NCI-H69 (cell line): ENCODE measurements at regions not wholly inside any gene's neighbourhood (a gene's known extent, or its start where the extent isn't known, plus 50 kb on each side); places are given as distances from the start of the nearest gene placed in this dataset.

Source experiments
- DNase-seq: peaks from one replicate; lab custom pipeline; 2025; lab: John Stamatoyannopoulos, UW

DNA sequence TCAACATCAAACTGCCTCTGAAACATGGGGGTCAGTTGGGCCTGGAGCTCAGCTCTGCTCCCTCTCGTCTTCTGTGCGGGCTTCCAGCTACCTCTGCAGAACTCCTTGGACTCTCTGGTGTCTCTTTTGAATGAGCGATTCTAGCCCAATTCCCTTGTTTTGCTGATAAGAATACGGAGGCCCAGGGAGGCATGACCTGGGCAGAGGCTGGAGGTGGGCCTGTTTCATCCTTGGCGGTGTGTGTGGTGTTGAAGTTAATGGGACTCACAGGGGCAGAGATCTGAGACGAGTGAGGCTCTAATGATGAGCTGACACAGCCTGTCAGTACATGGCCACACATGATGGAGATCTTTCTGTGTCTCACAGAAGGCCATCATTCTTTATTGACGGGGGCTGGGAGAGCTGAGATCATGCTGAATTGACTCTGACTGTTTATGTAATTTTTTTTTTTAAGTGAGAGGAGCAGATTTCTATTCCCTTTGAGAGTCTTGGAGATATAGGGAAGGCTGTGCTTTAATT, 134.5 kb downstream of the URB2 start:
- no peak for DNase-seq

DNA sequence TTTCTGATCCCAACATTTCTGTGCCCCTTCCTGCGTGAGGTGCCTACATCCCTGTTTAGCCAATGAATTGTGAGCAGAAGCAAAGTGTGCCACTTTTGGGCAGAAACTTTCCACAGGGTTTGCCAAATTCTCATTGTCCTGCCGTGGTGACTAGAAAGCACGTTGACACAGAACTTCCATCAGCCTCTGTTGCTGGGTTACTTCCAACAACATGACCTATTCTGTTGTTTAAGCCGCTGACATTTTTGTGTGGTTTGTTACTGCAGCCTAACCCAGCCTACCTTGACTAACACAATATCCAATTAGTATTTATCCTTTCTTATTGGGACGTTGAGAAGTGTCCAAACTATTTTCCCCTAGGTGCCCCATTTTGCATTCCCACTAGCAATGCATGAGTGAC, 136.8 kb downstream of the URB2 start:
- no peak for DNase-seq

DNA sequence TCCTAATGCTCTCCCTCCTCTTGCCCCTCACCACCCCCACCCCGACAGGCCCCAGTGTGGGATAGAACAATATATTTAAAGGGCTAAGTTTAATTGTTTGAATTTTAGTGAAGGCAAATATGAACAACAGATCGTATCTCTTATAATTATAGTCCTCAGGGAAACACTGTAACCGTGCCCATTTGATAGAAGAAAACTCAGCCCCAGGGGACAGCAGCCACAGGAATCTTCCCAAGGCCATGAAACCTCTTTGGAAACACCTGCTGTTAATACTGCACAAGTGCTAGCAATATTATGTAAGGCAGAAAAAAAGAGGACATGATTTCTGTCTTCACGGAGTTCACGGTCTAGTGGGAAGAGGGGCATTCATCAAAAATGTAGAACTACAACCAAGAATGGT, 142.2 kb downstream of the URB2 start:
- DNase-seq, result peak; percentile 97

DNA sequence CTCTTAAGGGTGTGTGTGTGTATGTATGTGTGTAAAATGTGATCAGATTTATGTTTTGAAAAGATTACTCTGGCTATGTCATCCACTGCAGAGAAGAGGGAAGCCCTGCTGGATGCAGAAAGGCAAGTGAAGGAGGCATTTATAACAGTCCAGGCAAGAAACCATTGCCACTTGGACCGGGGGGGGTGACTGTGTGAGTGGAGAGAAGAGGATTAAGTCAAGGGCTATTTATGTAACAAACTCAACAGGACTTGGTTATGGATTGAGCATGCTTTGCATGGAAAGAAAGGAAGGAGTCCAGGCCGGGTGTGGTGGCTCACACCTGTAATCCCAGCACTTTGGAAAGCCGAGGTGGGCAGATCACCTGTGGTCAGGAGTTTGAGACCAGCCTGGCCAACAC, 143.0 kb downstream of the URB2 start:
- no peak for DNase-seq

DNA sequence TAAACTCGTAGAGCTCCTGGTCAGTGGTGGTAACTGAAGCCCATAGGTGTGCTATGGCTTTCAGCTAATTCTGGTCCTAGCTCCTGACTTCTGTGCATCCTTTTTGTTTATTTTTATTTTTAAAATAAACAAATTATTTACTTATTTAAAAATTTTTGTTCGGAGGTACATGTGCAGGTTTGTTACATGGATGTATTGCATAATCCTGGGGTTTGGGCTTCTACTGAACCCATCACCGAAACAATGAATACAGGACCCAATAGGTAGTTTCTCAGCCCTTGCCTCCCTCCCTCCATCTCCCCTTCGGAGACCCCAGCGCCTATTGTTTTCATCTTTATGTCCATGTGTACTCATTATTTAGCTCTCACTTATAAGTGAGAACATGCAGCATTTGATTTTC, 143.8 kb downstream of the URB2 start:
- no peak for DNase-seq

DNA sequence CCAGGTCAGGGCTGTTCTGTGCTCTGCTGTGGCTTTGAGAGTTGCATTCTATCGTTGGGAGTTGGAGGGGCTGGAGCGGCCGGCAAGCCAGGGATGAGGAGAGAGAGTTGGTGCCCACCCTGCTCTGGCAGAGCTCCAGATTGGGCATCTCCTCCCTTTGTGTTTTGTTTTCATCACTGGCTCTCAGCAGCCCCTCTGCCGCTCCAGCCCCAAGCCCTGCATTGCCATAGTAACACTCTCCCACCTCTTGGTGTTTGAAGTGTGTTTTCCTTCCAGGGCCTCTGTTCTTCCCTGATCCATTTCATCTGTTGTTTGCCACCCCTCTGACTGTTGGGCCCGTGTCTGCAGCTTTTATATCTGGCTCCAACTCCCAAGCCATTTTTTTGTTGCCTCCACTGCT, 152.7 kb downstream of the URB2 start:
- DNase-seq, result no peak

DNA sequence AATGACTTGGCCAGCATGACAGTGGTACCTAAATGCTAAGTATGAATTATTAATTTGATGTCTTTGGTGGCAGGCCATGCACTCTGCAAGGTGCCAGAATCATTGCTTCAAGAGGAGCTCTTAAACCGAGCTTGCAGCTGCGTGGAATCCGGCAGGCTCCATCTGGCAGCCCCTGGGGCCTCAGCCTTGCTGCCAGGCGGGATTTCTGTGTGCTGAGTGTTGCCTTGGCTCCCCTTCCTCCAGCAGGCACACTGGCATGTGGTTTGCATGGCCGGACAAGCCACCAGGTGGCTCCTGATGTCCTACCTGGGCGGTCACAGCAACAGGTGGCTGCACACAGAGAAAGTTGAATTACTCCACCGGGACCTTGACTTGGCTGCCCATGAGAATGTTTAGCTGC, 155.4 kb downstream of the URB2 start:
- peak; percentile 60 for DNase-seq

DNA sequence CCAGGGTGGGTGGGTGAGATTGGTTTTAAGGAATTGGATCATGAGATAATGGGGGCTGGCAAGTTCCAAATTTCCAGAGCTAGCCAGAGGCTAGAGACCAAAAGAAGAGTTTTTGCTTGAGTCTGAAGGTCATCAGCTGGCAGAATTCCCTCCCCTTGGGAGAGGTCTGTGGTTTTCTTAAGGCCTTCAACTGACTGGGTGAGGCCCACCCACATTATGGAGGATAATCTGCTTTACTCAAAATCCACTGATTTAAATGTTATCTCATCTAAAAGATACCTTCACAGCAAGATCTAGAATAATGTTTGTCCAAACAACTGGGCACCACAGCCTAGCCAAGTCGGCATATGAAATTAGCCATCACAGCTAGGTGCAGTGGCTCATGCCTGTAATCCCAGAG, 156.4 kb downstream of the URB2 start:
- no peak for DNase-seq

DNA sequence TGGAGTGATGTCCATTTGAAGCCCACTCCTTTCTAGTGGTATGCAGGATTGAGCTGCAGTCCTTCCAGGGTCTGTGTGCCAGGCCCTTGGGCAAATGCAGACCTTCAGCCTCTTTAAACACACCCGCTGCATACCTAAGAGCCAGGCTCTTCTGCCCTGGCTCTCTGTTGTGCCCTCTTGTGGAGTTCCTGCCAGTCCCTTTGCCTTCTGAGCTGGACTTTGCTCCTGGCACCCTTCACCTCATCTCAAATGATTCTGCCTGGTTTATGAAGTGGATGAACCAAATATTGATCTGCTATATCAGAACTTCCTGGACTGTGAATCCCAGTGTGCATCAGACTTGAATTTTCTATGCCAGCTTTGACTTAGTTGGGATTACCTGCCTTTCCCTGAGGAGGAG, 158.8 kb downstream of the URB2 start:
- no peak for DNase-seq

DNA sequence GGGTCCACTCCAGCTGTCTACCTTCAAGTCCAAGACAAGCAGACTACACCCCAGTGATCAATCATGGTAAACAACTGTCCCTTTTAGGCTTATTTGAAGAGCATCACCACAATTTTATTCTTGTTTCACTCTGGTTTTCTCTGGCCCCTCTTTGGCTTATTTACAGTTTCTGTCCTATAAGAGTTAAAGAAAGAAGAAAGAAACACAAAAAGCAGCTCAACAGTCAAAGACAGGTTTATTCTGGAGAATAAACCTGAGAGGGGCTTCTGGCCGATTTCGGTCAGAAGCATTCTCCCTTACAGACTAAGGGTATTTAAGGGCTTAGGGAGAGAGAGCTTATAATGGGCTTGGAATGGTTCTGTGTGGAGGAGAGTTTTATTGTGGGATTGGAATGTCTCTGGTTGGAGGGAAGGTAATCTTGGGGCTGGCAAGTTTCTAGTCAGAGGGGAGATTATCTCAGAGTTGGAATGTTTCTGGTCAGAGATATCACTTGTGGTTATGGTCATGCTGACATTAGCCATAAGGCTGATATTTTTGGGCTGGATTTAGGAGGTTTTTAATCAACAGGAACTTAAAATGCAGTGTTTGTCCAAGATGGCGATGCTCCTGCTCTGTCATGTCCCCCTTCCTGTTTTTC, 161.0 kb downstream of the URB2 start:
- no peak for DNase-seq

DNA sequence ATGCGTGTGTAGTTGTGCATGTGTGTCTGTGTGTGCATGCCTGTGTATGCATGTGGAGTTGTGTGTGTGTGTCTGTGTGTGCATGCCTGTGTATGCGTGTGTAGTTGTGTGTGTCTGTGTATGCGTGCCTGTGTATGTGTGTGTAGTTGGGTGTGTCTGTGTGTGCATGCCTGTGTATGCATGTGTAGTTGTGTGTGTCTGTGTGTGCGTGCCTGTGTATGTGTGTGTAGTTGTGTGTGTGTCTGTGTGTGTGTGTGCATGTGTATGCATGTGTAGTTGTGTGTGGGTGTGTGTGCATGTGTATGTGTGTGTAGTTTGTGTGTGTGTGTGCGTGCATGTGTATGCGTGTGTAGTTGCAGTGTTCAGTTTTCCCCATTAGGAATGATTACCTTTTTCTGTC, 162.0 kb downstream of the URB2 start:
- no peak for DNase-seq

DNA sequence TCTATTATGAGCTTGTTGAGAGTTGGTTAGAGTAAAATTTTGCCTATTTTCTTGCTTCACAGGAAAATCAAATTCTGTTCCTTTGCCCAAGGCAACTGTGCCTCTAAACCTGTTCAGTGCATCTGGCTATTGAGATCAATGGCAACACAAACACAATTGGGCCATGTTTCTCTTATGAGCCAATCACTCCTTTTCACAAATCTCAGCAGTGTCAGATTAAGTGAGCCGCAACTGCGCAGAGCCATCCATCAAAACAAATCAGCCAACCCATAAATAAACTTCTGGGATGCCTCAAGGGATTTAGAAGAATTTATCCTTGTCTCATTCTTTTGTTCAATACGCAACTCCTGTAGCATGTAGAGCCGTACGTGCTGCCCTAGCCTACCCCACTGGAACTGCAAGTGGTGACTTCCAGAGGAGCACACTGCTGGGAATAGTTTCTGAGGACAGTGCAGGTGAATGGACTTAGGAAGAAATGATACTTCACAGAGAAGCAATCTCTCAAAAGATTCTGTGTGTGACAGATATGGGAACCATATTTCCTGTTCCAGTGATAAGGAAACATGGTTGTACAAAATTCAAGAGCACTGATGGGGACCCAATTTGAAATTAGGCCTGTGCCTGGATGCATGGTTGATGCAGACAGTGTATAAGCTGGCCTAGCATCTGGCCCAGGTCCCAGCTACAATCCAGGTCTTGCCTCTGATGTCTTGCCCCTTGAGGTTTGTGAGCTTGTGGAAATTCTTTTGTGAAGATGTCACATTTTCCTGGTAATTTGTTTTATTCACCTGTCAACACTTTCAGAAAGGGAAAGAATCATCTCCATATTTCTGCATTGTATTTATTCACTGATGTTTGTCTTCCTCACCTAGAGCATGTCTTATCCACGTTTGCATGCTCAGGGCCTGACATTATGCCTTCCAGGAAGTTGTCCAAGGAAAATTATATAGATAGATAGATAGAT, 166.2 kb downstream of the URB2 start:
- DNase-seq, result no peak

DNA sequence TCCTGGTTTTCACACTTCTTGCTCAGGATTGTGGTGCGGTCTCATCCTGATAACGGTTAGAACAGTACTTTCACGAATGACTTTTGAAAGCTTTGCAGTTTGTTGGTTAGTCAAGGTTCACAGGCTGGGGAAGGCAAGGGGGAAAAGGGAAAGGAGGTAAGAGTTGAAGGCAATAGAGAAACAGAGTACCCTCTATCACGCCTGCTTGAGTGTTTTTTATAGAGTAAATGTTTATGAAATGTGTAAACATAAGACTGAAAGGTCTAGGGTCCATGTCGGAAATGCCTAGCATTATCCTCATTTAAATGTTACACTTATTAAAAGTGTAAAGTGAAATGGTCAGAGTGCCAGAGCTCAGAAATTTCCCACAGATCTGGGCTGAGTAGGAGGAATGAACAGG, 167.4 kb downstream of the URB2 start:
- no peak for DNase-seq

DNA sequence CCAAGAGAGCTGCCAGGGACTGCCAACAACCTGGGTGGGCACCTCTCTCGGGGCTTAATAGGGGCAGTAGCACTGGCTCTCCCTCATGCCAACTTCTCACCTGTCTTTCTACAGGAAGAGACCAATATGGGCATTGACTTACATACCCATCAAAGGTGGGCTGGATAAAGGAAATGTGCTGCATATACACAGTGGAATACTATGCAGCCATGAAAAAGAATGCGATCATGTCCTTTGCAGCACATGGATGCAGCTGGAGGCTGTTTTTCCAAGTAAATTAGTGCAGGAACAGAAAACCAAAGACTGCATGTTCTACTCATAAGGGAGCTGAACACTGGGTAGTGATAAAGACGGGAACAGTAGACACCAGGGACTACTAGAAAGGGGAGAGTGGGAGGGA, 172.5 kb downstream of the URB2 start:
- DNase-seq, result no peak

DNA sequence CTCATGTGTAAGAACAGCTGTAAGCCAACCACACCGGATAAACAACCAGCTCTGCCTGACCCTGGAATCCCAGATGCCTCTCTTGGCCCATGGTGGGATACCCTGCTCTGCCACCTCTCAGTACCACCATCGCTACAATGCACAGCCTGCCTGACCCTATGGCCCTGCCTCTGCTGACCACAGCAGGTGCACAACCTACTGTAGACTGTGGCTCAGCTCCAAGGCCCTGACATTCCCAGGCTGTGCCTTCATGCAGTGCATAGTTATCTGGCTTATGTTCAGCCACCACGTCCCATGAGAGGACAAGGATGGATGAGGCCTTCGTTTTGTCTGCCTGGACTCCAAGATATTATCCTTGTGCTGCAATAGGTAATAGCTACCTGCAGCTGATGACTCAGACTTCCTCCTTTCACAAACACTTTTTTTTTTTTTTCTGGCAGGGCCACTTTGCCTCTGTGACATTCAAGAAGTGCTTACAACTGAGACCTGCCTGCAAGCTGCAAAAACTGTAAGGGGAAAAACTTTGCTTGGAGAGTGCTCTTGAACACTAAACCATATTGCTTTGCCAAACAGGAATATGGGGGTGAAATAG, 177.7 kb downstream of the URB2 start:
- DNase-seq, result peak; percentile 11

DNA sequence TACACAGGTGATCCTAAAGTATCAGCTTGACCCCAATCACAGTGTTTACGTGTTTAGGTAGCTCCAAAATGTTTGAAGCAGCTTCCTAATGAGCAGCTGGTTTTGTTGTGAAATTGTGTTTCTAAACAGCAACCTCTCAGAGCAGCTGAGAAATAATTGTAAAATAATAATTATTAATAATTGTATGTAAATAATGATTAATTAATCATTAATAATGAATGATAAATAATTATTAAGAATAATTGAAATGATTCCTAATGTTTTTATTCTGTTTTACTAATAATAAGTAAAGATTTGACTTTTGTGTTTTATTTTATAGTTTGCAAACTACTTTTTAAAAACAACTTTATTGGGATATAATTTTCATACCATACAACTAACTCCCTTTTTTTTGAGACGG, 182.2 kb downstream of the URB2 start:
- no peak for DNase-seq

DNA sequence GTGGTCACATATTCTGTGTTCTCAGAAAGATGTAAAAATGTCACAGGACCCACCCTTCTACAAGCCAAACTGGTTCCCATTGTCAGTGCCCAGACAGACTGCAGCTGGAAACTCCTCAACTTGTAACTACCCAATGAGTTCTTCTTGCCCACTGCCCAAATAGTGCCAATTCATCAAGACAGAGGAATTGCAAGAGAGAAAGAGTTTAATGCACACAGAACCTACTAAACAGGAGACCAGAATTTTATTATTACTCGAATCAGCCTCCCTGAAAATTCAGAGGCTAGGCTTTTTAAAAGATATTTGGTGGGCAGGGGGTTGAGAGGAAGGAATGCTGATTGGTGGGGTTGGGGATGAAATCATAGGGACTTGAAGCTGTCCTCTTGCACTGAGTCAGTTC, 184.1 kb downstream of the URB2 start:
- no peak for DNase-seq

DNA sequence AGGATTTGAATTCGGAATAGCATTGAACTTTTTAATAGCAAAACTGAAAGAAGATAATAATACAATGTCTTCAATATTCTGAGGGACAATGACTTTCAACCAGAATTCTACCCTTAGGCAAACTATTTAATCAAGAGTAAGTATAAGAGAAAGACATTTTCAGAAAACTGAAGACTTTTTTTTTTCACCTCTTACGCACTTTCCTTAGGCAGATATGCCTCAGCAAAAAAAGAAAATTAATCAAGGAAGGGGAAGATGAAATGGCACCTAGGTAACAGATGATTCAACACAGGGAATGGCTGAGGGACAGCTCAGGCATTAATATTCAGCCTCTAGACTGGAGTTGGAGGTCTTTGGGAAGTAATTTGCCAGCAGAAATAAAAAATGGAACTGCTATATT, 184.9 kb downstream of the URB2 start:
- no peak for DNase-seq

DNA sequence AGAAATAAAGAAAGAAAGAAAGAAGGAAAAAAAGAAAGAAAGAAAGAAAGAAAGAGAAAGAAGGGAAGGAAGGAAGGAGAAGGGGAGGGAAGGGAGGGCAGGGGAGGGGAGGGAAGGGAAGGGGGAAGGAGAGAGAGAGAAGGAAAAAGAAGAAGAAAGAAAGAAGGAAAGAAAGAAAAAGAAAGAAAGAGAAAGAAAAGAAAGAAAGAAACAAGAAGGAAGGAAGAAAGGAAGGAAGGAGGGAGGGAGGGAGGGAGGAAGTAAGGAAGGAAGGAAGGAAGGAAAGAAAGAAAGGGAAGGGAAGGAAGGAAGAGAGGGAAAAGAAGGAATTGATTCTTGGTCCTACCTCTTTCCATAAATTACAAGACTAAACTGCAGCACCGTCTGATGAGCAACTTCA, 186.1 kb downstream of the URB2 start:
- DNase-seq, result no peak

DNA sequence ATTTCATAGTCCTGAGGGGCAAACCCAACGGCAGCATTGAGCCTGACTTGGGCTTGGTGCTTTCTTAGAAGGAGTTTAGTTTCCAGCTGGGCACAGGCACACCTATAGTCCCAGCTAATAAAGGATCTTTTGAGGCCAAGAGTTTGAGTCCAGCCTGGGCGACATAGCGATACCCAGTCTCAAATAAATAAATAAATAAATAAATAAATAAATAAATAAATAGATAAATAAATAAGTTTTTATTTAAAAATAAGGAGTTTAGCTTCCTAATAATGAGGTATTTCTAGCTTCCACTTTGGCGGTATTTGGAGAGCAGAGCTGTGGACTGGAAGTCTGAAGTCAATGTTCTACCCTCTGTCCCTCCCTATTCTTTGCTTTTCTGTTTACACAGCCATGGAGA, 186.6 kb downstream of the URB2 start:
- DNase-seq, result no peak

DNA sequence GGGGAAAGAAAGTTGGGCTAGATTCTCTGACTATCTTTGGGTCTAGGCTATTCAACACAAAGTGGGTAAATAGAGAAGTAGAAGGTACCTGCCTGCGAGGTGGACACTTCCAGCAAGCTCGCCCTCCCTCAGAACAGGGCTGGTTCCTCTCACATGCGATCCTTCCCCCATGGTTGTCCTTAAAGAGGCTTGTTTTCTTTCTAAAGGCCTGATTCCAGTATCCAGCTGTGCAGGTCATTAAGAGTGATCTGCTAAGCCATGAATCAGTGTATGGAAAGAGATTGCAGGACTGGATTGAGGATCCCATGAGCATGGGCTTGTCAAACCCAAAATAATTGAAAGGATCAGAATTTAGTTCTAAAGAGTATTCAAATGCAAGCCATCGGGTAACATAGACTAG, 189.0 kb downstream of the URB2 start:
- no peak for DNase-seq

DNA sequence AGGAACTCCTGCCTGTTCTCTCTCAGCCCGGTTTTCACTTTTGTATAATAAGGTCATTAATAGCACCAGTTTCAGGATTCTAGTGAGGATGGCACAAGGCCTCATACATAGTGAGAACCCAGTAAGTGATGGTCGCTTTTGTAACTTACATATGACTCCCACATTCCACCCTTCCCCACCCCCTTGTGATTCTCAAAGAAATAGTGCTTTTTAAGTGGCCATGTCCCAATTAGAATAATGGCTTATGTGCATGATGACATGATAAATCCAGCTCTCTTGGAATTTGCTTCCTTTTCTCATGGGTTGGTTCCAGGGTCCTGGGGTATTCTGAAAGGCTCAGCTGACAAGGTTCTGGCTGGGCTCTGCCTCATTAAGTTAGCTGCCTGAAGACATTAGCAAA, 189.9 kb downstream of the URB2 start:
- no peak for DNase-seq

DNA sequence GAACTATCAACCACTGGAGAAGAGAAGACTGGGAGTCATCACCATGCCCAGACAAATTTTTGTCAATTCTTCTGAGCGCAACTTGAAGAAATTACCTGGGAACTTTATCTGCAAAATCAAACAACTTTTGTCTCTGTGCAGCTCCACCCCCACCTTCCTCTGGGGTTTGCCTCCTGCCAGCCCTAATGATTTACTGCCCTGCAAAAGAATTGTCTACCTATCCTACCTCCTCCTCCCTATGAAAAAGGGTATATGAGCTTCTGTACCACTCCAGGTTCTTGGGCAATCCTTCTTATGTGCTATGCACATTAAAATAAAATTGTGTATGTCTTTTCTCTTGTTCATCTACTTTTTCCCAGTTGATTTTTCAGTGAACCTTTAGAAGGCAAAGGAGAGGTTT, 191.9 kb downstream of the URB2 start:
- no peak for DNase-seq
